LNCaP clone FGC (cell line): ENCODE measurements at regions not wholly inside any gene's neighbourhood (a gene's known extent, or its start where the extent isn't known, plus 50 kb on each side); places are given as distances from the start of the nearest gene placed in this dataset.

Source experiments
- DNase-seq: peaks from one replicate; pipeline ENCODE4 v3.0.0-alpha.2; 2011; ENCODE audit warnings: low read depth
- H3K4me3 ChIP-seq: 2 replicates; pipeline ENCODE4 v1.5.1; 2011; ENCODE audit warnings: mild to moderate bottlenecking, low read depth, low read length, control low read depth
- TF ChIP-seq, protein P1 (sequence below): IDR thresholded peaks from 2 replicates; pipeline ENCODE4 v1.5.1; 2012; ENCODE audit warnings: mild to moderate bottlenecking; ENCODE audit not compliant: control insufficient read depth, insufficient read depth; ENCODE audit errors: extremely low read depth

DNA sequence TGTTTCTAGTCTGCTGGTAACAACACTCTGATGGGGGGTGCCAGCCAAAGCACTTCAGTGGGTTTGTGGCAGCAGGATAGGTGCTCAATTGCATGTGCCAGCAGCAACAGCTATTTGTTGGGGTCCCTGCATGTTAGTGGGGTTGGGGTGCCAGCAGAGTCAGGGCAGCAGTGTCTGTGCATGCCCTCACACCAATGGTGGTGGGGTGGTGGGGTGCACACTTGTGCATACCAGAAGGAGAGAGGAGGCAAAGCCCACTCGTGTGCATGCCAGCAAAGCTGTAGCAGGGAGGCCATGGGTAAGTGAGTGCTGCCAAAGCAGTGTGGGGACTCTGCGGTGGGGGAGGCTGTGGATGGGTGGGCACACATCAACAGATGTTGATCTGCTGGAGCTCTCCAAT, 232.2 kb downstream of the GABRG2 start:
- DNase-seq, result no peak
- no peak overlapping the region for H3K4me3 ChIP-seq
- TF ChIP-seq, protein P1, sequence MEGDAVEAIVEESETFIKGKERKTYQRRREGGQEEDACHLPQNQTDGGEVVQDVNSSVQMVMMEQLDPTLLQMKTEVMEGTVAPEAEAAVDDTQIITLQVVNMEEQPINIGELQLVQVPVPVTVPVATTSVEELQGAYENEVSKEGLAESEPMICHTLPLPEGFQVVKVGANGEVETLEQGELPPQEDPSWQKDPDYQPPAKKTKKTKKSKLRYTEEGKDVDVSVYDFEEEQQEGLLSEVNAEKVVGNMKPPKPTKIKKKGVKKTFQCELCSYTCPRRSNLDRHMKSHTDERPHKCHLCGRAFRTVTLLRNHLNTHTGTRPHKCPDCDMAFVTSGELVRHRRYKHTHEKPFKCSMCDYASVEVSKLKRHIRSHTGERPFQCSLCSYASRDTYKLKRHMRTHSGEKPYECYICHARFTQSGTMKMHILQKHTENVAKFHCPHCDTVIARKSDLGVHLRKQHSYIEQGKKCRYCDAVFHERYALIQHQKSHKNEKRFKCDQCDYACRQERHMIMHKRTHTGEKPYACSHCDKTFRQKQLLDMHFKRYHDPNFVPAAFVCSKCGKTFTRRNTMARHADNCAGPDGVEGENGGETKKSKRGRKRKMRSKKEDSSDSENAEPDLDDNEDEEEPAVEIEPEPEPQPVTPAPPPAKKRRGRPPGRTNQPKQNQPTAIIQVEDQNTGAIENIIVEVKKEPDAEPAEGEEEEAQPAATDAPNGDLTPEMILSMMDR, result no peak

DNA sequence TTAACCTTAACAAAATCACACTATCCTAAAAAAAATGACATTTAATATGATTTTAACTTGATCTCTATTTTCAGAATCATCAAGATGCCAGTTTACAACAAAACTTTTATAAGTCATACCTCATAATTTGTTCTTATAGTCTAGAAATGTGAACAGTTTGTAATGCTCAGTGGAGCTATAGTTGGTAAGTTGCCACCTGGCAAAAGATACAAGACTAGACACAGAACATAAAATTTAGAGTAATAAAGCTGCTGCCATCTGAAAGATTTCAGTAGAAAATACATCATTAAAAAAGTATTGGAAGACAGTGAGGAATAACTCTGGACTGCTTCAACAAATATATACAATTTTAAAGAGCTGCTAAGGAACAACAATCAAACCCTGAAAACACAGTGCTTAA, 233.8 kb downstream of the GABRG2 start:
- TF ChIP-seq, protein P1, result no peak
- no peak for DNase-seq
- H3K4me3 ChIP-seq, result no peak overlapping the region

DNA sequence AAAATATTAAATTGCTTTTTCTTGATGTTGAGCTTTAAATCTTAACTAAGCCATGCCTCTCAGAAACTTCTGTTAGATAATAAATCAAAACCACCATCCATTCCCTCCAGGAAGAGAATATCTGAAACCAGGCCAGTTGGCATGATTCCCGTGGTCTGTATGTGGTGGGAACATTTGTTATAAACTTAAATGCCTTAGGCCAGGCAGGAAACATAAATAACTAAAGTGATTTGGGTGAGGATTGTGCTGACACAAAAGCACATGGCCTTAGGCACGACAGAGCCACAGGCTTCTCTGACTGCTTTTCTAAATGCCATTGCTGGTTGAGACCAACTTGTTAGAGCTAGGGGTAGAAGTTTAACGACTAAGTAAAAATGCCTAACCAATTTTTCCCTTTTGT, 255.9 kb downstream of the GABRG2 start:
- TF ChIP-seq, protein P1, result no peak
- no peak for DNase-seq
- H3K4me3 ChIP-seq, result no peak overlapping the region

DNA sequence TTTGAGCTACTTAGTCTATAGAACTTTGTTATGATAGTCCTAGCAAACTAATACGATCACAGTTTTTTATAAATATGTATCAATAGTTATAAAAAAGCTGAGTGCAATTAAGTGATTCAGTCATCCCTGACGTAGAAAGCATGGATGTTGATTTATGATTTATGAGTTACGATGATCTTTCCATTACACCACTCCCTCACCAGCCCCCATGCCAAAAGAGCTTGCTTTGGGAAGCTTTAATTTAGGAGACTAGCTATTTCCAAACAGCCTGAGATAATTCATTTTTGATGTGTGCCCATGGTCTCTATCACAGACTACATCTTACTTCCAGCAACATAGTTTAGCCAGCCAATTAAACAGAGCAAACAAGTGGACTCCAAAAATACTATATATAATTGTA, 256.8 kb downstream of the GABRG2 start:
- H3K4me3 ChIP-seq, result no peak overlapping the region
- TF ChIP-seq, protein P1, result no peak
- DNase-seq, result no peak

DNA sequence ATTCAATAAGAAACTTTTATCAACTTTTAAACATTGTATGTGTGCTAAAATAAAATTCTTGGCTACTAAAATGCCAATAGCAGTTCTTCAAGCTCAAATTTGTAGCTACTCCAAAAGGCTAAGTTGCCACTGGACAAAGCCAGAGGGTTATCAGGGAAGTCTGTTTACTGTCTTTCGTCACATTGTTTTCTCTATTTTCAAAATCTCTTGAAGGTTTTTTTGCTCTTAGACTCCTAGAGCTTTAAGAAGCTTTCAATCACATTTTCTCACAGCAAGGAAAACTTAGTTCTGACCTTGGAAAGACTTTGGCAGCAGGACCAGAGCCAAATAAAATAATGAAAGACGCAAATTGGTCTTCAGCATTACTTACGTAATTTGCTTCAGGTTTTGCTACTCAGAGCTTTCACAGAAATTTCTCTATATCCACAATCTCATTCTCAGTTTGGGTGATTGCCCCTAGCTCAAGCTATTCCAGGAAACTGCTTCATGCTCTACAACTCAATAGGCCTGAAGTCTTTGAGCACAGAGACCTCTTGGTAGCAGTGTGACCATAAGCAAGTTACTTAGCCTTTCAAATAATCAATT, 257.7 kb downstream of the GABRG2 start:
- TF ChIP-seq, protein P1, result no peak
- DNase-seq, result no peak
- no peak overlapping the region for H3K4me3 ChIP-seq

DNA sequence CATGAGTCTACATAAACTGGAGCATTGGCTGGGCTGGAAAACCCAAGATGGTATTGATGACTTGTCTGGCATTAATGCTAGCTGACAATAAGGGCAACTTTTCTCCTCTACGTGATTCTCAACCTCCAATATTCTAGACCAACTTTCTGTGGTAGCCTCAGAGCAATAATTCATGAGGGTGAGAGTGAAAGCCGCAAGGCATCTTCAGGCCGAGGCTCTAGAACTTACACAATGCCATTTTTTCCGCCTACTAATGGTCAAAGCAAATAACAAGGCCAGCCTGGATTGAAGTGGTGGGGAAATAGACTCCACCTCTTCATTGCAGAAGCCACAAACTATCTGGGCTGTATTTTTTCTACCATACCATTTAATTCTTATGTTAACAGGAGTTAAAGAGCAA, 267.4 kb downstream of the GABRG2 start:
- TF ChIP-seq, protein P1, result no peak
- no peak for DNase-seq
- H3K4me3 ChIP-seq, result no peak overlapping the region

DNA sequence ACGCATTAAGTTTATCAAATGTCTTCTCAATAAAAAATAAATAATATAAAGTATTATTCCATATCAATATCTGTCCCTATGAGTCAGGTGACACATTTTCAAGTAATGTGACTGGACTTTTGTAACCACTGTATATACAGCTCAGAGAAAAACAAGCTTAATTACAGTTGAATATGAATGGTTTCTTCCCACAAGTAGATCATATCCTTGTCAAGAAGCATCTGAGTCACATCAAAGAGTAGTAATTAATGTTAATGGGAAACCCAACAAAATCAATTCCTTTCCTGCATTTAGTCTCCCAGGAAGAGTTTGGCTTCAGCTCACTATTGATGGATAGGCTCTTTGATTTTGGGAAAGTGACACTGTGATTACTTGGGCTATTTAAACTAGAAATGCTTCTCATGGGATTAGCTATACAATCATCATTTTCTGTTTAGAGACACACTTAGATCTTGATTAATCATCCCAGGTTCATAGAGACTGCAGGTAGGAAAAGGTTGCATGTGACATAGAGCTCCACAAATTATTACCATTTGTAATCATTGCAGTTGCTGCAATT, 292.9 kb downstream of the GABRG2 start:
- no peak for DNase-seq
- TF ChIP-seq, protein P1, result no peak
- H3K4me3 ChIP-seq, result no peak overlapping the region
